HG03108 (cell line): ENCODE measurements at regions not wholly inside any gene's neighbourhood (a gene's known extent, or its start where the extent isn't known, plus 50 kb on each side); places are given as distances from the start of the nearest gene placed in this dataset.

Experiments used
- ATAC-seq: cut with Tn5 transposase; IDR thresholded peaks from one replicate; pipeline ENCODE4 v1.9.1; 2021; ENCODE audit warnings: moderate library complexity; ENCODE audit not compliant: unreplicated experiment

- no peak for ATAC-seq
These were observed 152.1 kb downstream of the PMP22 start for GRCh38 chr17:15112846-15113617.

- no peak for ATAC-seq
These were observed 155.5 kb downstream of the PMP22 start for GRCh38 chr17:15109608-15110007.

GRCh38 chr17:15108992-15109391 lies 156.1 kb downstream of the PMP22 start:
- no peak for ATAC-seq

GRCh38 chr17:15106540-15106939 lies 158.6 kb downstream of the PMP22 start:
- ATAC-seq, result no peak

- ATAC-seq, result no peak
These were observed 161.3 kb downstream of the PMP22 start for GRCh38 chr17:15103785-15104184.

- ATAC-seq, result no peak
These were observed 164.0 kb downstream of the PMP22 start for GRCh38 chr17:15101175-15101574.

GRCh38 chr17:15096511-15096910 lies 168.6 kb downstream of the PMP22 start:
- ATAC-seq, result no peak

GRCh38 chr17:15095935-15096334 lies 169.2 kb downstream of the PMP22 start:
- ATAC-seq, result no peak

GRCh38 chr17:15092762-15093161 lies 172.4 kb downstream of the PMP22 start:
- no peak for ATAC-seq

- ATAC-seq, result no peak
These were observed 172.9 kb downstream of the PMP22 start for GRCh38 chr17:15092261-15092660.

- ATAC-seq, result no peak
These were observed 173.3 kb downstream of the PMP22 start for GRCh38 chr17:15091825-15092224.

GRCh38 chr17:15090533-15090932 lies 174.6 kb downstream of the PMP22 start:
- no peak for ATAC-seq

- no peak for ATAC-seq
These were observed 177.2 kb downstream of the PMP22 start for GRCh38 chr17:15087946-15088345.

- ATAC-seq, result no peak
These were observed 178.3 kb downstream of the PMP22 start for GRCh38 chr17:15086776-15087295.

- no peak for ATAC-seq
These were observed 179.0 kb downstream of the PMP22 start for GRCh38 chr17:15085890-15086677.

GRCh38 chr17:15083225-15083624 lies 181.9 kb downstream of the PMP22 start:
- ATAC-seq, result no peak

- ATAC-seq, result no peak
These were observed 184.1 kb downstream of the PMP22 start for GRCh38 chr17:15081008-15081407.

GRCh38 chr17:15078570-15078969 lies 186.6 kb downstream of the PMP22 start:
- ATAC-seq, result no peak

GRCh38 chr17:15076991-15077663 lies 188.0 kb downstream of the PMP22 start:
- no peak for ATAC-seq

- no peak for ATAC-seq
These were observed 213.2 kb downstream of the PMP22 start for GRCh38 chr17:15051933-15052332.

- ATAC-seq, result no peak
These were observed 215.3 kb downstream of the PMP22 start for GRCh38 chr17:15049795-15050160.
